HG03039 (cell line): ENCODE measurements at regions not wholly inside any gene's neighbourhood (a gene's known extent, or its start where the extent isn't known, plus 50 kb on each side); places are given as distances from the start of the nearest gene placed in this dataset.

Source experiments
- ATAC-seq: cut with Tn5 transposase; IDR thresholded peaks from one replicate; pipeline ENCODE4 v1.9.1; 2021; ENCODE audit warnings: mild to moderate bottlenecking, moderate library complexity; ENCODE audit not compliant: unreplicated experiment

- ATAC-seq: no peak
Measured at GRCh38 chr3:175913286-175913685, 1054.2 kb downstream of the NAALADL2 start.

- ATAC-seq: no peak
Measured at GRCh38 chr3:175911937-175912336, 1052.8 kb downstream of the NAALADL2 start.

- no peak for ATAC-seq
Measured at GRCh38 chr3:175902226-175902625, 1043.1 kb downstream of the NAALADL2 start.

- ATAC-seq: no peak
Measured at GRCh38 chr3:175898194-175898593, 1039.1 kb downstream of the NAALADL2 start.

GRCh38 chr3:175896655-175897054 is 1037.5 kb downstream of the NAALADL2 start:
- ATAC-seq: no peak

GRCh38 chr3:175895731-175896130 is 1036.6 kb downstream of the NAALADL2 start:
- ATAC-seq: no peak

GRCh38 chr3:175893566-175893965 is 1034.4 kb downstream of the NAALADL2 start:
- no peak for ATAC-seq

- ATAC-seq: no peak
Measured at GRCh38 chr3:175890066-175890465, 1030.9 kb downstream of the NAALADL2 start.

GRCh38 chr3:175885231-175885766 is 1026.2 kb downstream of the NAALADL2 start:
- ATAC-seq: no peak

- no peak for ATAC-seq
Measured at GRCh38 chr3:175879417-175879816, 1020.3 kb downstream of the NAALADL2 start.

GRCh38 chr3:175869404-175869803 is 1010.3 kb downstream of the NAALADL2 start:
- ATAC-seq: no peak

GRCh38 chr3:175868626-175869025 is 1009.5 kb downstream of the NAALADL2 start:
- no peak for ATAC-seq

GRCh38 chr3:175865724-175866123 is 1006.6 kb downstream of the NAALADL2 start:
- ATAC-seq: no peak

GRCh38 chr3:175861916-175862315 is 1002.8 kb downstream of the NAALADL2 start:
- no peak for ATAC-seq
